ENCODE measurements at regions not wholly inside any gene's neighbourhood (a gene's known extent, or its start where the extent isn't known, plus 50 kb on each side); places are given as distances from the start of the nearest gene placed in this dataset.
A peak's percentile ranks its signal among the peaks of the same experiment; 100 is the strongest.

GRCh38 chr5:154653418-154653763, 101.8 kb upstream of the LARP1 start (continued):
- TF ChIP-seq FOSL1 (CRISPR knock-in tag; IDR thresholded peaks at IDR 0.05; ENCODE audit: borderline replicate concordance) (no peak), TAF1 (CRISPR knock-in tag; IDR thresholded peaks at IDR 0.05) (no peak), CBFB (CRISPR knock-in tag; IDR thresholded peaks at IDR 0.05) (no peak), NAIF1 (CRISPR knock-in tag; IDR thresholded peaks at IDR 0.05; ENCODE audit: borderline replicate concordance) (no peak), ARID2 (CRISPR knock-in tag; IDR thresholded peaks at IDR 0.05; ENCODE audit: borderline replicate concordance) (no peak), JUND (CRISPR knock-in tag; IDR thresholded peaks at IDR 0.05) (peak; percentile 59; the same call in 1 of the 2 replicates), ZNF251 (CRISPR knock-in tag; IDR thresholded peaks at IDR 0.05) (no peak), NR2F2 (IDR thresholded peaks at IDR 0.05; ENCODE audit: borderline replicate concordance, low read depth) (no peak; the same call in 1 of the 2 replicates), ZZZ3 (CRISPR knock-in tag; IDR thresholded peaks at IDR 0.05; ENCODE audit: borderline replicate concordance) (peak; percentile 49; the same call in 1 of the 2 replicates), PLSCR1 (CRISPR knock-in tag; IDR thresholded peaks at IDR 0.05; ENCODE audit: borderline replicate concordance) (no peak), ZNF121 (CRISPR knock-in tag; IDR thresholded peaks at IDR 0.05) (peak; percentile 91), TBX3 (IDR thresholded peaks at IDR 0.05; ENCODE audit: borderline replicate concordance) (no peak), ZNF234 (CRISPR knock-in tag; conservative IDR thresholded peaks at IDR 0.05) (no peak), ZNF547 (CRISPR knock-in tag; IDR thresholded peaks at IDR 0.05) (no peak), MEF2D (CRISPR knock-in tag; IDR thresholded peaks at IDR 0.05) (peak; percentile 87), ZNF850 (CRISPR knock-in tag; conservative IDR thresholded peaks at IDR 0.05) (no peak), ZFP62 (CRISPR knock-in tag; IDR thresholded peaks at IDR 0.05) (no peak), ZNF768 (CRISPR knock-in tag; IDR thresholded peaks at IDR 0.05) (no peak), ARID4A (CRISPR knock-in tag; IDR thresholded peaks at IDR 0.05; ENCODE audit: borderline replicate concordance) (peak; percentile 78; the same call in 1 of the 2 replicates), ZNF235 (CRISPR knock-in tag; IDR thresholded peaks at IDR 0.05; ENCODE audit: borderline replicate concordance) (no peak), EHMT2 (IDR thresholded peaks at IDR 0.05; ENCODE audit: borderline replicate concordance, low read depth, low read length) (no peak), KDM3A (CRISPR knock-in tag; IDR thresholded peaks at IDR 0.05; ENCODE audit: low read depth) (no peak; the same call in 1 of the 2 replicates), PAX8 (CRISPR knock-in tag; IDR thresholded peaks at IDR 0.05; ENCODE audit: borderline replicate concordance) (no peak), HOXA5 (CRISPR knock-in tag; IDR thresholded peaks at IDR 0.05) (no peak; the same call in 1 of the 2 replicates), DPF2 (CRISPR knock-in tag; IDR thresholded peaks at IDR 0.05; ENCODE audit: borderline replicate concordance, low read depth) (peak; percentile 88), ZNF446 (CRISPR knock-in tag; IDR thresholded peaks at IDR 0.05) (no peak), ZNF720 (CRISPR knock-in tag; IDR thresholded peaks at IDR 0.05) (no peak), ZKSCAN5 (CRISPR knock-in tag; IDR thresholded peaks at IDR 0.05) (0 out of 2 replicates have a peak, but pooled peaks have one; percentile 43), RBM39 (IDR thresholded peaks at IDR 0.05; ENCODE audit: low read depth, low read length, poor library complexity, severe bottlenecking) (no peak)
